GM18951 (cell line): ENCODE measurements at regions not wholly inside any gene's neighbourhood (a gene's known extent, or its start where the extent isn't known, plus 50 kb on each side); places are given as distances from the start of the nearest gene placed in this dataset.

Experiments
- POLR2A ChIP-seq: IDR thresholded peaks from 4 replicates; pipeline ENCODE4 v1.6.1; 2011; ENCODE audit warnings: mild to moderate bottlenecking; ENCODE audit not compliant: insufficient read length, insufficient read depth; ENCODE audit errors: extremely low read depth
- in situ Hi-C: fragments of 300-500 bp; cut with MboI; formaldehyde crosslinking; loops from one replicate; pipeline ENCODE4 v1.12.0; 2022; ENCODE audit warnings: low sequenced_read_pairs, mixed read lengths, inconsistent platforms; ENCODE audit not compliant: unreplicated experiment

DNA sequence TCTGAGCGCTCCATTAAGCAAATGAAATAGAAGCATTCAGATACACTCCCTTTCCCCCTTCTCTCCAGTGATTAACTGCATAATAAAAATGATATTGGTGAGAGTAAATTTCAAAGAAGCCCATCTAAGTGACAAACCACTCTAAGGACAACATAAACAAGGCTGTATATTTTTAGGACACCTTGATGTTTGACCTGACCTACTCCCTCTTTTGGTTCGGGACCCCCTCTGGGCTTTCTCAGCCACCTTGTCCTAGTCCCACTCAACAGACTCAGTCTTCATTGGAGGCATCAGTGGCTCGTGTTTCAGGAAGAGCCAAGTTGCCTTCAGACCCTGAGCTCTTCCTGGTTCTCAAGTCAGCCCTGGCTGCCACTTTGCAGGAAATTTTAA lies 182.3 kb upstream of the NCAM1 start:
- TF ChIP-seq POLR2A = no peak
- in situ Hi-C loops = loop anchor here (25.0 kb wide), 1 partner anchor 192 kb away; no protein-coding TSS in a partner anchor

DNA sequence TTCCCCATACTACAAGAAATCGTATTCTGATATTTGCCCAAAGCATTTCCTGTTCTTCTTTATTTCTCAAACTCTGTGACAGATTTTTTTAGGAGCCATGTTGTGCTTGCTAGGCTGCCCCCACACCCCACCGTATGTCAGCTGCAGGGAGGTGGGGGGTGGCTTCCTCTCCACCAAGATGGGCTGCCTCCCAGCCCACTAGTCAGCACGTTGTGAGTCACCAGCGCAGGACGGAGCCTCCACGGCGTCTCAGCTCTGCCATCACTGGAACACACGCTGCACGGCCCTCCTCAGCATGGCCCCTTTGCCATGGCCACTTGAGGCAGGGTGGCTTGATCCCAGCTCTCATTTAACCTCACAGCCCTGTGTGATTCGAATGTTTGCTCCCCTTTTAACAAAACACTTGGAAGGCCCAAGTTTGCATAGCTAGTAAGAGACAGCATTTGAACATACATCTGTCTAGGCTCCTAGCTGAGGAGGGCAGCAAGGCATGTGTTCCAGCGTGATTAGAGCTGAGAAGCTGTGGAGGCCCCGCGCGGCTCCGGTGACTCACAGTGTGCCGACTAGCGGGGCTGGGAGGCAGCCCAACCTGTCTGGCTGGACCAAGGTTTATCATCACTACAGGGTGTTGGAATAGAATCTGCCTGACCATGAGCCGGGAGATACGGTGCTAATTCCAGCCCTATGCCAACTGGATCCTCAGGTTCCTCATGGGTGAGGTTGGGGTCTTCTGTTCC lies 180.7 kb upstream of the NCAM1 start:
- in situ Hi-C loops = loop anchor here (25.0 kb wide), 1 partner anchor 193 kb away; no protein-coding TSS in a partner anchor
- TF ChIP-seq POLR2A = no peak

DNA sequence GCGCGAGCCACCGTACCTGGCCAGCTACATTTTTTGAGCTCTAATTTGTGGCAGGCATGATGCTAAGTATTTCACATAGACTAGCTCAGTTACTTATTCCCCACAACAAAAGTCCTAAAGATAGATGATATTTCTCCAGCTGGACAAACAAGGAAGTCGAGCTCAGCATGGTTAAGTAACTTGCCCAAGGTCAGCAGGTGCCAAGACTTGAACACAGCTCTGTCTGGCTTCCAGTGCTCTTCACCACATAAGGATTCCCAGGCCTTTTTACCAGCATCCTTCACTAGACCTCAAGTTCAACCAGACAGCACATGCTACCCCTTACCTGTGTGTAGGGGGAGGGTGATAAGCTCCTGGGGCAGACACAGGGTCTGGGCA lies 177.3 kb upstream of the NCAM1 start:
- in situ Hi-C loops = loop anchor here (25.0 kb wide), 1 partner anchor 197 kb away; no protein-coding TSS in a partner anchor
- TF ChIP-seq POLR2A = no peak

DNA sequence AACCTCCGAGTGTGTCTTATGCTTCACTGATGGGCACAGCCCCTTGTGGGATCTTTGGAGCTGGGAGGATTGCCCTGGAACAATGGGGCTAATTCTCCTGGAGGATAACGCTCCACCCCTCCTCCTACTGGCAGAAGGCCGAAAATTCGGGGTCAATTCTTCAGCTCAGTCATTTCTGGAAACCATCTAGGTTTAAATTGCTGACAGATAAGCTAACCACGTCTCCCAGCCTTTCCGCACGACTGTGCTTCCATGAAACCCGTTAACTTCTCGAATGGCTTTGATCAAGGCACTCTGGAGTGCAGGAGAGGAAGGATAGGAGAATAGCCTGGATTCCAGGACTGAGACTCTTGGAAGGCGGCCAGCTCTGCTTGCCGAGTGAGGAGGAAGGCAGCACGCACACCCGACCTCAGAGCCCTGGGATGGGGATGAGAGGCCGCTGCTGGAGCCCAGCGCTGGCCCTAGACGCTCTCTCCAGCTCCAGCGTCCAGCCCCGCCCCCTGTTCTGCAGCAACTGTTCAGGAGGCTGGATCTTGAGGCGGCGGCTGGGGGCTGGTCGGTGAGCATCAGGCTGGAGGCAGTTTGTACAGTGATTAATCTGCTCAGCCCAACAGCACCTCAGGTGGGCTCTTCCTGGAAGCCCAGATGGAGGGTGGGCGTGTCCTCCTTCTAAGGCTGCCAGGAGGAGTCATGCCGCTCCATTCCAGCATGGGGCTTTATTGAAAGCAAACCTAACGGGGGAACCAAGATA lies 176.7 kb upstream of the NCAM1 start:
- in situ Hi-C loops = loop anchor here (25.0 kb wide), 1 partner anchor 197 kb away; no protein-coding TSS in a partner anchor

DNA sequence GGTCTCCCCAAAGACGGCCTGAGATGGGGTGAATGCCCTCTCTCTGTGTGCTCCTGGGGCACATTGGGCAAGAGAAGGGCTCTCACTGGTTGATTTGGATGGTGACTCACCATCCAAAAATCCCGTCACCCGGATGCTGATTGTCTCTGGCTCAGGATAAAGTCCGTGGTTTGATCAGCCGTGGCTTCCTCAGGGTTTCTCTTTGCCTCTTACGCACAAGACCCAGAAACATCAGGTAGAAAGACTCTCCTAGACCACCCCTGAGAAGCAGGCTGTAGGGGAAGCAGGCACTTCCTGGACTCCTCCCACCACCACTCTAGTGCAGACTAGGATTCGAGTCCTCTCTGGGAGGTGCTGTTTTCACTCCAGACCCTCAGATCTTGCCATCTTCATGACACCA lies 176.1 kb upstream of the NCAM1 start:
- in situ Hi-C loops = loop anchor here (25.0 kb wide), 1 partner anchor 198 kb away; no protein-coding TSS in a partner anchor
- TF ChIP-seq POLR2A = no peak

More for the DNA sequence above, 176.7 kb upstream of the NCAM1 start:
- no peak for TF ChIP-seq POLR2A

DNA sequence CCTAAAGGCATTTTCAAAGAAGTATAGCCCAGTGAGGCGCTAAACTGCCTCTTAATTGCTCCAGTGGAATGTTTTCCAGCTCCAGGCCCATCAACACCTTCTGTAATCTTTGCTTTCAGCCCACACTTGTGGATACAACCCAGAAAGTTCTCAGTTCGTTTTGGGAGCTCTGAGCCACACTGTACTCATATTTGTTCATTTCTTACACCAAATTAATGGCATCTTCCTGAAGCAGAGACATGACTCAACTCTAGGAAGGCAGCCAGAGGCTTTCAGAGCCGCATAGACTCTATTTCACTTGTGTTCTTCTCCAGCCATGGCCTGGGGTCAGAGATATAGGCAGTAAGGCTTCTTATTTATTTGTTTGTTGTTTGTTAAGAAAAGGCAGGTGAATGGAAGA lies 175.5 kb upstream of the NCAM1 start:
- TF ChIP-seq POLR2A = no peak
- in situ Hi-C loops = loop anchor here (25.0 kb wide), 1 partner anchor 198 kb away; no protein-coding TSS in a partner anchor

DNA sequence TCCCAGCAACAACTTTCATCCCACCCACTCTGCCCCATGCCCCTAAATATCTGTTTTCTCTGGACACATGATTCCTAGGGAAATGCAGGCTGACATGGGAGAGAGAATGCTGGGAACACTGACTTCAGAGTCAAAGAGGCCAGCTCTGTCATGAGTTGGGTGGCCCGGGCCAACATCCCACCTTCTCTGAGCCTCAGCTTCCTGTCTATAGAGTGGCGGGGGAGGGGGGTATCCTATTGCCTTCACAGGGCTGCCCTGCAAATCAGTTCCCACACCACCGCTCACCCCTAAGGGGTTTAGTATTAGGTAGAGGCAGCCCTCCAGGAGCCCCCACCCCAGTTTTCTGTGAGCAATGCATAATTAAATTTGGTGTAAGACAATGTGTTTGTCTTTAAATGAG lies 175.0 kb upstream of the NCAM1 start:
- in situ Hi-C loops = loop anchor here (25.0 kb wide), 1 partner anchor 199 kb away; no protein-coding TSS in a partner anchor
- TF ChIP-seq POLR2A = no peak

DNA sequence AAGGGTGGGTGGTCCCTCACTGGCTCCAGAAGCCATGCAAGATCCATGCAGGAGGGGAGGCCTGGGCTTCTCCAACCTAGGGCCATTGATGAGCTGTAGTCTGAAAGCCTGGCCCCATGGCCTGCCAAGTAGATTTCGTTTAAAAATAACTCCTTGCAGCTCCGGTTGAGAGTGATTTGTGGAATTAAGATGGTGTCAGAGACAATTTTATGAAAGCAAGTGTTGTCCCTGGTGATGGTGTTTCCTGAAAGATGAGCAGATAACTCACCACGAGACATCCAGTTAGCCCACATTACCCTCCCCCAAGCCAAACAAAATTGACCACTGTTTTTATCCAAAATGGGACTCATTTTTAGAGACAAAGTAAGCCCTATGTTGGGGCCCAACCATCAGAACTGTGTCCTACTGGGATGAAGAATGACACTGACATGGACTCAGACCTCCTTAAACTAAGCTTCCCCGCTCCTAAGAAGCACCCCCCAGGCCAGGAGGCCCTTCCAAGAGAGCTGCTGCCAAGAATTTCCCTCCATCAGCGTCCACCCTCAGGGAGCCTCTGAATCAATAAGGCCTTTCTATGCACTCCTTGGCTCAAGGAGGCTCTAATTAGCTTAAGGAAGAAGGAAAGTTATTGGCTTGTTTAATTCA lies 174.2 kb upstream of the NCAM1 start:
- in situ Hi-C loops = loop anchor here (25.0 kb wide), 1 partner anchor 200 kb away; no protein-coding TSS in a partner anchor
- TF ChIP-seq POLR2A = no peak

DNA sequence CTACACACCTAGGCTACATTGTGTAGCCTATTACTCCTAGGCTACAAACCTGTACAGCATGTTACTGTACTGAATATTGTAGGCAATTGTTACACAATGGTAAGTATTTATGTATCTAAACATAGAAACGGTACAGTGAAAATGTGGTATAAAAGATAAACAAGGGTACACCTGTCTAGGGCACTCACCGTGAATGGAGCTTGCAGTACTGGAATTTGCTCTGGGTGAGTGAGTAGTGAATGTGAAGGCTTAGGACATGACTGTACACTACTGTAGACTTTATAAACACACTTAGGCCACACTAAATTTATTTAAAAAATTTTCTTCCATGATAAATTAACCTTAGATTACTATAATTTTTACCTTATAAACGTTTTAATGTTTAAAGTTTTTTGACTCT lies 171.7 kb upstream of the NCAM1 start:
- in situ Hi-C loops = loop anchor here (25.0 kb wide), 1 partner anchor 202 kb away; no protein-coding TSS in a partner anchor

DNA sequence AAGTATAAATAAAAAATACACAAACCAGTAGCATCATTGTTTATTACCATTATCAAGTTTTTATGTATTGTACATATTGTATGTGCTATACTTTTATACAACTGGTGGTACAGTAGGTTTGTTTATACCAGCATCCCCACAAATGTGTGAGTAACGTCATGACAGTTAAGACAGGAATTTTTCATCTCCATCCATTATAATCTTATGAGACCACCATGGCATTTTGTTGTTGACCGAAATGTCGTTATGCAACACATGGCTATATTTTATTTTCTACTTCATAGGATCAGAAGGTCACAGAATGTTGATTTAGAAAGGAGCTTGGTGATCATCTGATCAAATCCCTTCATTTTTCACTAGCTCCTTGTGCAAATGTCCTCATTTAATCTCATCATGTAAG lies 170.9 kb upstream of the NCAM1 start:
- no peak for TF ChIP-seq POLR2A
- in situ Hi-C loops = loop anchor here (25.0 kb wide), 1 partner anchor 203 kb away; no protein-coding TSS in a partner anchor

More for the DNA sequence above, 171.7 kb upstream of the NCAM1 start:
- TF ChIP-seq POLR2A = no peak

DNA sequence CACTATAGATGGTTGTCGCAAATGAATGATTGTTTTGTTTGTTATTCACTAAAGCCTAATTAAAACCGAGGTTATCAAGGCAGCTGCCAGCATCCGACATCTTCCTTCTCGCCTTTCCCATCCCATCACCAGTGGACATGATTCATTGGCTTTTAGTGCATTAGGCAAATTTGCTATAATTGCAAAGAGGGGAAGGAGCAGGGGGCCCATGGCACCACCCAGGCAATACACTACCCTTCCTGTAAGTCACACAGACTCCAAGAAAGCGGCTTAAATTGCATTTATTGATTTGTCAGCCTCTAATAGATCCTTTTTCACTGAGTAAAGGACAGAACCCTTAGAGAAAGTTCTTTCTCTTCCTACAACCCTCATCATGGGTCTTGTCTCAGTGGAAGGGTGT lies 169.2 kb upstream of the NCAM1 start:
- in situ Hi-C loops = loop anchor here (25.0 kb wide), 1 partner anchor 205 kb away; no protein-coding TSS in a partner anchor
- no peak for TF ChIP-seq POLR2A

DNA sequence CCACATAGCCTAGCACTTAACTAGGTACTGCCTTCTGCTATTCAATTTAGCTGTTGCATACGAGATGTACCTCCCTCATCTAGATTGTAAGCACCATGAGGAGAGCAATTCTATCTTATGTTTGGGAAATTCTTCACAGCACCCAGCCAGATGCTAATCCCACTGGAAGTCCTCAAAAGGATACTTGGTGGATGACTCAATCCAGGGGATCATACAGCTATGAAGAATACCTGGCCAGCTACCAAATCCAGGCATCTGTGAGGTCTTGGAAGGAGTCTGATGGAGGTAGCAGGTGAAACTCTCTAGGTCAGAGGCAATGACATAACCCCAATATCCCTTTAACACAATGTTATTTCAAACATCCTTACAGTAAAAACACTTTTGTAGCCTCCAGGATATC lies 167.8 kb upstream of the NCAM1 start:
- no peak for TF ChIP-seq POLR2A

DNA sequence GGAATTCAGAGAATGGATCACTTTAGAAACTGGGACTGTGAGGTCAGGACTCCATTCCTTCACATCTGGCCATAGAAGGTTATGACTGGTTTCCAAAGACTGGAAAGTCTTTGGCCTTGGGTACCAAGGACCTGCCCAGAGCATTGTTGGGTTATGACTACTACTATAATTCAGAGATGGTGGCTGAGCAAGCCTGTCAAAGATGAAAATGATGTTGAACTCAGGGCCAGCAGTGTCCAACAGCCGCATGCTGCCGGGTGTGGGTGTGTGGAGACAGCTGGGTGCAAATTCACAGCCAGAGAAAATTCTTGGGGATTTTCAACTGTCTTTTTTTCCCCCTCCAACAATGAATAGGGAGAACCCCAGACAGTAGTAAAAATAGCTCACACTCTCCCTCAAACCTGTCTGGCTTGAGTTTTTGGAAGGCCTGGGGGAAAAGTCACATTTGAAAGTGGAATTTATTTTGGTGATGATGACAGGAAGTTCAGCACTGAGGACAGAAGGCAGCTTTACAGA lies 166.8 kb upstream of the NCAM1 start:
- in situ Hi-C loops = loop anchor here (25.0 kb wide), 1 partner anchor 207 kb away; no protein-coding TSS in a partner anchor
- no peak for TF ChIP-seq POLR2A

More for the DNA sequence above, 167.8 kb upstream of the NCAM1 start:
- in situ Hi-C loops = loop anchor here (25.0 kb wide), 1 partner anchor 206 kb away; no protein-coding TSS in a partner anchor
